Caco-2 (cell line): ENCODE measurements at regions not wholly inside any gene's neighbourhood (a gene's known extent, or its start where the extent isn't known, plus 50 kb on each side); places are given as distances from the start of the nearest gene placed in this dataset.

ENCODE experiments used
- BruUV-seq: library from RNA; stranded (reverse); fragments of 400-500 nt; replicated peaks from 2 replicates; lab custom pipeline; 2021; lab: Mats Ljungman, UMichigan
- CTCF ChIA-PET: fragments of 300-600 bp; sonication (Branson Sonifier 250); formaldehyde crosslinking; loops from one replicate; lab custom pipeline; 2022; ENCODE audit warnings: antibody characterized with exemption; lab: Charles Lee
- POLR2A ChIA-PET: fragments of 300-600 bp; sonication (Branson Sonifier 250); formaldehyde crosslinking; loops from one replicate; lab custom pipeline; 2022; ENCODE audit warnings: antibody characterized with exemption; lab: Charles Lee
- DNase-seq, 2 experiments: peaks; one replicate each; pipeline versions ENCODE4 v3.0.0 to v3.0.0-alpha.2; 2020 to 2022
- H3K27me3 ChIP-seq: replicated peaks from 2 replicates; pipeline ENCODE4 v1.6.0; 2011; ENCODE audit warnings: low read length; ENCODE audit not compliant: control insufficient read depth, insufficient read depth
- H3K36me3 ChIP-seq: 2 replicates; pipeline ENCODE4 v1.5.1; 2011; ENCODE audit warnings: low read length; ENCODE audit not compliant: control insufficient read depth, insufficient read depth
- H3K4me1 ChIP-seq: fragments of 250-450 bp; sonication (Bioruptor Pico); 2 replicates; pipeline ENCODE4 v1.5.1; 2020; ENCODE audit warnings: mild to moderate bottlenecking
- H3K4me3 ChIP-seq: 2 replicates; pipeline ENCODE4 v1.5.1; 2011; ENCODE audit warnings: low read depth, mild to moderate bottlenecking, control low read depth, low read length
- H3K9me3 ChIP-seq: fragments of 250-450 bp; sonication (Bioruptor Pico); 2 replicates; pipeline ENCODE4 v1.5.1; 2020; ENCODE audit warnings: mild to moderate bottlenecking, moderate library complexity
- H3K27ac Mint-ChIP-seq: one replicate; pipeline ENCODE4 v1.8.0; 2022; ENCODE audit warnings: mixed read lengths; ENCODE audit not compliant: unreplicated experiment
- H3K27me3 Mint-ChIP-seq: one replicate; pipeline ENCODE4 v1.8.0; 2022; ENCODE audit warnings: mixed read lengths; ENCODE audit not compliant: insufficient read depth, unreplicated experiment
- H3K36me3 Mint-ChIP-seq: one replicate; pipeline ENCODE4 v1.8.0; 2022; ENCODE audit warnings: mild to moderate bottlenecking, mixed read lengths; ENCODE audit not compliant: insufficient read depth, unreplicated experiment
- H3K4me1 Mint-ChIP-seq: one replicate; pipeline ENCODE4 v1.8.0; 2022; ENCODE audit warnings: low read depth, mixed read lengths; ENCODE audit not compliant: unreplicated experiment
- H3K4me3 Mint-ChIP-seq: one replicate; pipeline ENCODE4 v1.8.0; 2022; ENCODE audit warnings: mild to moderate bottlenecking, moderate library complexity, mixed read lengths; ENCODE audit not compliant: unreplicated experiment
- H3K9me3 Mint-ChIP-seq: one replicate; pipeline ENCODE4 v1.8.0; 2022; ENCODE audit warnings: mixed read lengths; ENCODE audit not compliant: unreplicated experiment
- intact Hi-C: fragments of 100-400 bp; cut with micrococcal nuclease; formaldehyde crosslinking; loops from one replicate; pipeline ENCODE4 v1.10.0; 2022; ENCODE audit not compliant: unreplicated experiment
- TF ChIP-seq, protein P1 (sequence below), 2 experiments: fragments of 200-600 bp in 1 of 2; IDR thresholded peaks; 1 replicate in 1 of 2; 2 replicates in 1 of 2; pipeline versions ENCODE4 v1.5.1 to v1.8.0; 2011 to 2022; ENCODE audit warnings: antibody characterized with exemption in 1 of 2, control low read depth in 1 of 2, inconsistent platforms in 1 of 2, low read depth in 1 of 2, low read length in 1 of 2, mild to moderate bottlenecking in 1 of 2, moderate library complexity in 1 of 2; ENCODE audit not compliant: insufficient read depth in 1 of 2, severe bottlenecking in 1 of 2, unreplicated experiment in 1 of 2

DNA sequence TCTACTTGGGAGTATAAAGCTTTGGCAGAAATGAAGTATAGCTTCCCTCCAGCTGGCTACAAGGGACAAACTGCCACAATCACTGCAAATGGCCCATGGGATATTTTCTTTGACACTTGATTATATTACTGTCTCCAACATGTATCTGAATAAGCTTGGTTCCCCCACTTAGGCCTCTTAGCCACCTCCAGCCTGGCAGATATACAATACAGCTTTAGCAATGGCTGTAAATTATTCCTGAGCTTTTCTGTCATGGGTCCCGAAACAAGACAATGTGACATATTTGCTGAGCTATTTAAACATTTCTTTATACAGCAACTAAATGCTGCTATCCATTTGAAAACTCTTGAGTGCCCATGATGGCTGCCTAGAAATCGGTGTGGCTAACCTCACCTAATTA, 406.2 kb downstream of the SUCLG1 start:
- Histone ChIP-seq H3K4me3 (no peak overlapping the region), H3K4me1 (no peaks in the 10 kb centered on the region), H3K36me3 (no peaks in the 10 kb centered on the region), H3K9me3 (no peaks in the 10 kb centered on the region), H3K27me3 (no peaks in the 10 kb centered on the region)
- ChIA-PET POLR2A (interaction anchor here (0.6 kb wide), 1 partner anchor 466 kb away, joined by 3 read pairs; no protein-coding TSS in a partner anchor), CTCF (interaction anchor here (0.6 to 0.7 kb wide), 2 partner anchors 30 to 172 kb away, joined by 3 to 4 read pairs; no protein-coding TSS in a partner anchor)
- Mint-ChIP-seq H3K27me3 (no peaks in the 10 kb centered on the region), H3K4me3 (no peak overlapping the region), H3K9me3 (no peaks in the 10 kb centered on the region), H3K4me1 (no peaks in the 10 kb centered on the region), H3K27ac (no peak overlapping the region), H3K36me3 (no peaks in the 10 kb centered on the region)
- DNase-seq = no peak
- intact Hi-C loops = no loop called here
- no TSS peak for BruUV-seq
- TF ChIP-seq, protein P1, sequence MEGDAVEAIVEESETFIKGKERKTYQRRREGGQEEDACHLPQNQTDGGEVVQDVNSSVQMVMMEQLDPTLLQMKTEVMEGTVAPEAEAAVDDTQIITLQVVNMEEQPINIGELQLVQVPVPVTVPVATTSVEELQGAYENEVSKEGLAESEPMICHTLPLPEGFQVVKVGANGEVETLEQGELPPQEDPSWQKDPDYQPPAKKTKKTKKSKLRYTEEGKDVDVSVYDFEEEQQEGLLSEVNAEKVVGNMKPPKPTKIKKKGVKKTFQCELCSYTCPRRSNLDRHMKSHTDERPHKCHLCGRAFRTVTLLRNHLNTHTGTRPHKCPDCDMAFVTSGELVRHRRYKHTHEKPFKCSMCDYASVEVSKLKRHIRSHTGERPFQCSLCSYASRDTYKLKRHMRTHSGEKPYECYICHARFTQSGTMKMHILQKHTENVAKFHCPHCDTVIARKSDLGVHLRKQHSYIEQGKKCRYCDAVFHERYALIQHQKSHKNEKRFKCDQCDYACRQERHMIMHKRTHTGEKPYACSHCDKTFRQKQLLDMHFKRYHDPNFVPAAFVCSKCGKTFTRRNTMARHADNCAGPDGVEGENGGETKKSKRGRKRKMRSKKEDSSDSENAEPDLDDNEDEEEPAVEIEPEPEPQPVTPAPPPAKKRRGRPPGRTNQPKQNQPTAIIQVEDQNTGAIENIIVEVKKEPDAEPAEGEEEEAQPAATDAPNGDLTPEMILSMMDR (IDR thresholded peaks at IDR 0.05; ENCODE audit: insufficient read depth in 1 of 2, low read depth in 1 of 2, low read length in 1 of 2, severe bottlenecking in 1 of 2, unreplicated experiment in 1 of 2) = no peak

DNA sequence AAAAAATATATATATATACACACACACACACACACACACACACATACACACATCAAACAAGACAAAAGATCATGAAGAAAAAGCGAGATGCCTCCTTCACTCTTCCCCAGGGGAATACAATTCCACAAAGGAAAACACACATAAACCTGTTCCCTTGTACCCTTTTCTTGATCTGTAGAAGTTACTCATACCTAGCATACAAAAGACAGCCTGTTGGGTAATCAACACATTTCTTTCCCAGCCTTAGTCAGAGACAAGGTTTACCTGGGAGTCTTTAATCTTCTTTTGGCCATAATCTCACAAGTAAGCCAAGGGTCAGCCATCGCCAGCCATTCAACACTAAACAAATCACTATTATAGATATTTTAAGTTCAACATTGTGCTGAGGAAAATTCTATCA, 407.0 kb downstream of the SUCLG1 start:
- TF ChIP-seq, protein P1 (IDR thresholded peaks at IDR 0.05; ENCODE audit: insufficient read depth in 1 of 2, low read depth in 1 of 2, low read length in 1 of 2, severe bottlenecking in 1 of 2, unreplicated experiment in 1 of 2) = no peak
- Mint-ChIP-seq H3K4me1 (no peaks in the 10 kb centered on the region), H3K27me3 (no peaks in the 10 kb centered on the region), H3K27ac (no peak overlapping the region), H3K36me3 (no peaks in the 10 kb centered on the region), H3K4me3 (no peak overlapping the region), H3K9me3 (no peaks in the 10 kb centered on the region)
- Histone ChIP-seq H3K9me3 (no peaks in the 10 kb centered on the region), H3K4me1 (no peaks in the 10 kb centered on the region), H3K36me3 (no peaks in the 10 kb centered on the region), H3K27me3 (no peaks in the 10 kb centered on the region), H3K4me3 (no peak overlapping the region)
- ChIA-PET POLR2A (no interaction called here), CTCF (no interaction called here)
- intact Hi-C loops = no loop called here
- no peak for DNase-seq
- BruUV-seq = no TSS peak

DNA sequence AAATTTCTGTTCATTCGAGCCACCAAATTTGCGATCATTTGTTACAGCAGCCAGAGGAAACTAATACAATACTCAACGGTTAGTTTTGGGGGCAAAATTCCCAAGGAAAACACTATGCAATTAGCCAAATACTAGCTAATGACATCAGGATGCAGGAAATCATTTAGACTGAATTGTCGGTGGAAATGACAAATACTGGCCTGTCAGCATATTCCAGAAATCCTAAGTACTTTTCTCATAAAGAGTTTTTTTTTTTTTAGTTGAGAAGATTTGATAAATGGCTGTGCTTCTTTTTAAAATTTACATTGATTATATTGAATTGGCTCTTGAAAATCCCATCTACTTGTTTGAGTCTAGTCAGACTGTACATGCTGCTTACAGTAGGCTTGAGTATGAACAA, 410.1 kb downstream of the SUCLG1 start:
- Histone ChIP-seq H3K9me3 (no peaks in the 10 kb centered on the region), H3K4me1 (no peaks in the 10 kb centered on the region), H3K4me3 (no peak overlapping the region), H3K27me3 (no peaks in the 10 kb centered on the region), H3K36me3 (no peaks in the 10 kb centered on the region)
- no TSS peak for BruUV-seq
- TF ChIP-seq, protein P1 (IDR thresholded peaks at IDR 0.05; ENCODE audit: insufficient read depth in 1 of 2, low read depth in 1 of 2, low read length in 1 of 2, severe bottlenecking in 1 of 2, unreplicated experiment in 1 of 2) = no peak
- POLR2A ChIA-PET = no interaction called here
- Mint-ChIP-seq H3K27ac (no peak overlapping the region), H3K4me3 (no peak overlapping the region), H3K27me3 (peaks cover 4% of the 10 kb centered on the region), H3K36me3 (no peaks in the 10 kb centered on the region), H3K4me1 (no peaks in the 10 kb centered on the region), H3K9me3 (no peaks in the 10 kb centered on the region)
- CTCF ChIA-PET = interaction anchor here (0.7 kb wide), 1 partner anchor 36 kb away, joined by 3 read pairs; no protein-coding TSS in a partner anchor
- intact Hi-C loops = no loop called here
- DNase-seq = no peak
